Neural crest cell (in vitro differentiated cells): ENCODE measurements at regions not wholly inside any gene's neighbourhood (a gene's known extent, or its start where the extent isn't known, plus 50 kb on each side); places are given as distances from the start of the nearest gene placed in this dataset.
A peak's percentile ranks its signal among the peaks of the same experiment; 100 is the strongest.

Source experiments
- DNase-seq: peaks from one replicate; pipeline ENCODE4 v3.0.0; 2021; ENCODE audit warnings: low read depth, mixed read lengths, low spot score
- H3K27ac Mint-ChIP-seq: one replicate; pipeline ENCODE4 v1.8.0; 2021; ENCODE audit warnings: mild to moderate bottlenecking, mixed read lengths; ENCODE audit not compliant: unreplicated experiment
- H3K27me3 Mint-ChIP-seq: 2 replicates; pipeline ENCODE4 v1.8.0; 2021; ENCODE audit warnings: low read depth, mild to moderate bottlenecking, mixed read lengths
- H3K36me3 Mint-ChIP-seq: 2 replicates; pipeline ENCODE4 v1.8.0; 2021; ENCODE audit warnings: low read depth, mild to moderate bottlenecking, mixed read lengths
- H3K4me1 Mint-ChIP-seq: 2 replicates; pipeline ENCODE4 v1.8.0; 2021; ENCODE audit warnings: mixed read lengths
- H3K4me3 Mint-ChIP-seq: one replicate; pipeline ENCODE4 v1.8.0; 2021; ENCODE audit warnings: mild to moderate bottlenecking, mixed read lengths
- H3K9me3 Mint-ChIP-seq: 2 replicates; pipeline ENCODE4 v1.8.0; 2021; ENCODE audit warnings: mixed read lengths
- TF ChIP-seq, protein P1 (sequence below): fragments of 200-600 bp; sonication (generic); conservative IDR thresholded peaks from 2 replicates; pipeline ENCODE4 v1.5.0; 2021; ENCODE audit warnings: antibody characterized with exemption, mild to moderate bottlenecking

DNA sequence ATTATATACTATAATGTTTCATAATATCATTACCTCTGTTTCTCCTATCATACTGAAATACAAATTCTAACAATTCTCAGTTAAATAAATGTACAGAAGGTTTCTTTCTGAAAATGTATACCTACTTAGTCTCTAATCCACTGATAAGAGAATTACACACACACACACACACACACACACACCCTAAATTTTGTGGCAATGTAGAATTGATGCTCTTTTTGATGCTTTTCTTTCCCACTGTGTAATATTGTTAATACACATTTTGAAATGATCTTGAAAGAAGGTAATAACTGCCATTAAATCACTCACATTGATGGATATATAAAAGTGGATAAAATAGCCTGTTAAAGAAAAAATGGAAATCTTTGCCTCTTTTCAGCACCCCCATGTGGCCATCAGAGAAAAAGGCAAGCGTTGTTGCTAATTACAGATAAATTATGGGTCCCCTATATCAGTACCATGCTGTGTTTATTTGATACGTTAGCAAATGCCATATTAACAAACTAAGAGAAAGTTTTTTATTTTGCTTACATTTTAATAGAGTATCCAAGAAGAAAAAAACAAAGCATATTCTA, 76.6 kb upstream of the VGLL2 start:
- TF ChIP-seq, protein P1, sequence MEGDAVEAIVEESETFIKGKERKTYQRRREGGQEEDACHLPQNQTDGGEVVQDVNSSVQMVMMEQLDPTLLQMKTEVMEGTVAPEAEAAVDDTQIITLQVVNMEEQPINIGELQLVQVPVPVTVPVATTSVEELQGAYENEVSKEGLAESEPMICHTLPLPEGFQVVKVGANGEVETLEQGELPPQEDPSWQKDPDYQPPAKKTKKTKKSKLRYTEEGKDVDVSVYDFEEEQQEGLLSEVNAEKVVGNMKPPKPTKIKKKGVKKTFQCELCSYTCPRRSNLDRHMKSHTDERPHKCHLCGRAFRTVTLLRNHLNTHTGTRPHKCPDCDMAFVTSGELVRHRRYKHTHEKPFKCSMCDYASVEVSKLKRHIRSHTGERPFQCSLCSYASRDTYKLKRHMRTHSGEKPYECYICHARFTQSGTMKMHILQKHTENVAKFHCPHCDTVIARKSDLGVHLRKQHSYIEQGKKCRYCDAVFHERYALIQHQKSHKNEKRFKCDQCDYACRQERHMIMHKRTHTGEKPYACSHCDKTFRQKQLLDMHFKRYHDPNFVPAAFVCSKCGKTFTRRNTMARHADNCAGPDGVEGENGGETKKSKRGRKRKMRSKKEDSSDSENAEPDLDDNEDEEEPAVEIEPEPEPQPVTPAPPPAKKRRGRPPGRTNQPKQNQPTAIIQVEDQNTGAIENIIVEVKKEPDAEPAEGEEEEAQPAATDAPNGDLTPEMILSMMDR, result peak; percentile 65
- Mint-ChIP-seq H3K27ac (no peak overlapping the region), H3K4me1 (no peaks in the 10 kb centered on the region)

DNA sequence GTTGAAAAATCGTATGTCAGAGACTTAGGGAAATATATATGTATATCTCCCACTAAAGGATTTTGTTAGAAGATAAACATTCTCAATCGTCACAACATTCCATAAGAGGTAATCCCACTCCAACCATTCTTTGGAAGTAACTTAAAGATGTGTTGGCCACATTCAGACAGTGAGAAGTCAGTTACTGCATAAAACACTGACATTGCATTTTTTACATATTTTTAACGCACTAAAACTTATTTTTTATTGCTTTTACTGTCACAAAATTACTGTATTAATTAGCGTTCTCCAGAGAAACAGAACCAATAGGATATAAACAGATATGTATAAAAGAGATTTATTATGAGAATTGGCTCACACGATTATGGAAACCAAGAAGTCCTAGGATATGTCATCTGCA, 74.3 kb upstream of the VGLL2 start:
- Mint-ChIP-seq H3K4me1 (peaks cover 20% of the 10 kb centered on the region), H3K27ac (no peak overlapping the region), H3K4me3 (no peak overlapping the region), H3K9me3 (peaks cover 3% of the 10 kb centered on the region), H3K36me3 (no peaks in the 10 kb centered on the region), H3K27me3 (no peaks in the 10 kb centered on the region)
- DNase-seq, result no peak
- TF ChIP-seq, protein P1, result no peak

More for the DNA sequence above, 76.6 kb upstream of the VGLL2 start:
- Mint-ChIP-seq H3K27me3 (no peaks in the 10 kb centered on the region), H3K36me3 (no peaks in the 10 kb centered on the region), H3K9me3 (no peaks in the 10 kb centered on the region), H3K4me3 (no peak overlapping the region)
- DNase-seq, result no peak

DNA sequence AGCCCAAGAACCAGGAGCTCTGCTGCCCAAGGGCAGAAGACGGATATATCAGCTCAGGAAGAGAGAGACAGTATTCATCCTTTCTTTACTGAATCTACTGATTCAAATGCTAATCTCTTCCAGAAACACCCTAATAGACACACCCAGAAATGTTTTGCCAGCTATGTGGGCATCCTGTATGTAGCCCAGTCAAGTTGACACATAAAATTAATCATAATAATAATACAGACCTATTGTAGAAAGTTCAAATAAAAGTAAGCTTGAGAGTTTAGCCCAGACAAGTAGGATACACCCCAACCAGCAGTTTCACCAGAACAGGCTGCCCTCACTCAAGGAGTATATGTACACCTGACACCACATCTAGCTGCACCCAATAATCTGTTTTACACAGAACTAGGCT, 73.9 kb upstream of the VGLL2 start:
- Mint-ChIP-seq H3K27ac (no peak overlapping the region), H3K27me3 (no peaks in the 10 kb centered on the region), H3K36me3 (no peaks in the 10 kb centered on the region), H3K9me3 (peaks cover 3% of the 10 kb centered on the region), H3K4me3 (no peak overlapping the region), H3K4me1 (peaks cover 22% of the 10 kb centered on the region)
- TF ChIP-seq, protein P1, result no peak
- no peak for DNase-seq

DNA sequence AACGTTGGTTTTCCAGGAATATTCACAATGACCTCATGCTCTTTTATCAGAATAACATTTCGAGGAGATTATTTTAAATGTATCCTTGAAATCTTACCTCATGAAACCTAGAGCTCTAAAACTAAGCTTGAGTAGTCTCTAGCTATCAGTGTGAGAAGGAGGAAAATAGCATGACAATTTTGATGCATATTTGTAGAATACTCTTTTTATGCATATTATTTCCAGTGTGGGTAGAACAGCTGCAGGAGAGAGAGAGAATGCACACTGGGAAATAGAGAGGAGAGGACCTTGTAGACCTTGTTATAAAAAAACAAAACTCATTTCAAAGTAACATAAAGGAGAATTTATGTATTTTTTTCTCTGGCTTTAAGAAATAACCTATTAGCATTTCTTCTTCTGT, 71.1 kb upstream of the VGLL2 start:
- DNase-seq, result no peak
- TF ChIP-seq, protein P1, result no peak
- no peak overlapping the region for H3K27ac Mint-ChIP-seq
- no peak overlapping the region for H3K4me3 Mint-ChIP-seq
- no peaks in the 10 kb centered on the region for H3K36me3 Mint-ChIP-seq
- no peaks in the 10 kb centered on the region for H3K27me3 Mint-ChIP-seq
- H3K4me1 Mint-ChIP-seq, result peaks cover 22% of the 10 kb centered on the region
- H3K9me3 Mint-ChIP-seq, result peaks cover 3% of the 10 kb centered on the region

DNA sequence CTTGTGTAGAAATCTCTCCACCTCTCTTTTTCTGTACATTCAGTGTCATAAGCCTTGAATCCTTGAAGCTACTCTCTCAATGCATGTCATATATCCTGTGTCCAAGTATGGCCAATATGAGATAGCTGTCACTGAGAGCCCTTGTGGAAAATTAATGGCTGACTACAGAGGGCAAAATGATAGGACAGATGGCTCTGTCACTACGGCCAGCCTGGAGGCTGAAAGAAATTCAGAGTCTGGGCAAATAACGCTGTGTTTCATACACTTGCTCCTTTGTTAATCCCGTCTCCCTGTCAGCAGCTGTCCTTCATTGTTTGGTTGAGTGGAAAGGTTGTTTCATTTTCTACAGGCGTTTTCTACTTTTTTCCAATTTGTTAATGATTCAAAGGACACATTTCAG, 70.4 kb upstream of the VGLL2 start:
- no peaks in the 10 kb centered on the region for H3K27me3 Mint-ChIP-seq
- peak overlapping the region; percentile 46 for H3K27ac Mint-ChIP-seq
- DNase-seq, result no peak
- TF ChIP-seq, protein P1, result no peak
- peaks cover 22% of the 10 kb centered on the region for H3K4me1 Mint-ChIP-seq
- H3K36me3 Mint-ChIP-seq, result no peaks in the 10 kb centered on the region
- H3K9me3 Mint-ChIP-seq, result peaks cover 3% of the 10 kb centered on the region
- H3K4me3 Mint-ChIP-seq, result no peak overlapping the region
